RWPE1 (cell line): ENCODE measurements at regions not wholly inside any gene's neighbourhood (a gene's known extent, or its start where the extent isn't known, plus 50 kb on each side); places are given as distances from the start of the nearest gene placed in this dataset.

Experiments used
- CTCF ChIA-PET: fragments of 350-600 bp; sonication (Branson Sonifier 250); formaldehyde crosslinking; extraction: SDS; loops from one replicate; lab custom pipeline; 2021; lab: Yijun Ruan, JAX
- POLR2A ChIA-PET: fragments of 400-600 bp; formaldehyde crosslinking; extraction: SDS; loops from one replicate; lab custom pipeline; 2020; ENCODE audit warnings: antibody characterized with exemption; ENCODE audit not compliant: low non-redundant PET; lab: Yijun Ruan, JAX
- DNase-seq: peaks from one replicate; pipeline ENCODE4 v3.0.0; 2012; ENCODE audit warnings: low spot score
- H3K27ac ChIP-seq: fragments of 450-650 bp; 2 replicates; pipeline ENCODE4 v1.5.1; 2017
- CTCF ChIP-seq: fragments of 450-650 bp; conservative IDR thresholded peaks from 2 replicates; pipeline ENCODE4 v1.5.1; 2017; ENCODE audit warnings: low read depth, mild to moderate bottlenecking

GRCh38 chr1:193416226-193417024 is 230.0 kb upstream of the B3GALT2 start:
- no peak overlapping the region for H3K27ac ChIP-seq
- CTCF ChIA-PET = interaction anchor here (0.5 to 1.3 kb wide), 2 partner anchors 9 to 56 kb away, joined by 3 to 6 read pairs; no protein-coding TSS in a partner anchor
- POLR2A ChIA-PET = no interaction called here
- no peak for TF ChIP-seq CTCF
- no peak for DNase-seq

GRCh38 chr1:193415256-193415655 is 228.8 kb upstream of the B3GALT2 start:
- DNase-seq = no peak
- POLR2A ChIA-PET = no interaction called here
- CTCF ChIA-PET = interaction anchor here (0.6 kb wide), 1 partner anchor 598 kb away, joined by 3 read pairs; no protein-coding TSS in a partner anchor

GRCh38 chr1:193413376-193413775 is 227.0 kb upstream of the B3GALT2 start:
- CTCF ChIA-PET = interaction anchor here (1.0 kb wide), 1 partner anchor 10 kb away, joined by 3 read pairs; no protein-coding TSS in a partner anchor
- TF ChIP-seq CTCF = no peak
- H3K27ac ChIP-seq = no peak overlapping the region
- no peak for DNase-seq
- POLR2A ChIA-PET = no interaction called here

More at GRCh38 chr1:193415256-193415655, 228.8 kb upstream of the B3GALT2 start:
- TF ChIP-seq CTCF = no peak
- H3K27ac ChIP-seq = no peak overlapping the region

GRCh38 chr1:193412748-193413147 is 226.3 kb upstream of the B3GALT2 start:
- H3K27ac ChIP-seq = no peak overlapping the region
- DNase-seq = no peak
- CTCF ChIA-PET = interaction anchor here (1.0 kb wide), 1 partner anchor 10 kb away, joined by 3 read pairs; no protein-coding TSS in a partner anchor
- POLR2A ChIA-PET = no interaction called here
- no peak for TF ChIP-seq CTCF

- no peak for TF ChIP-seq CTCF
- ChIA-PET CTCF (no interaction called here), POLR2A (no interaction called here)
- H3K27ac ChIP-seq = no peak overlapping the region
- no peak for DNase-seq
Measured at GRCh38 chr1:193411714-193412113, 225.3 kb upstream of the B3GALT2 start.

- H3K27ac ChIP-seq = no peak overlapping the region
- no peak for DNase-seq
- ChIA-PET POLR2A (no interaction called here), CTCF (no interaction called here)
- no peak for TF ChIP-seq CTCF
Measured at GRCh38 chr1:193411215-193411614, 224.8 kb upstream of the B3GALT2 start.
